Uterus (tissue), 3 donors: ENCODE measurements at regions not wholly inside any gene's neighbourhood (a gene's known extent, or its start where the extent isn't known, plus 50 kb on each side); places are given as distances from the start of the nearest gene placed in this dataset.
"Not testable (repeated sequence)": the region's sequence is repeated elsewhere in the genome, so short reads cannot be mapped to it uniquely, and the experiment has no call there.

Experiments used
- DNase-seq, 2 donors: peaks; one replicate each; pipeline ENCODE4 v3.0.0-alpha.2; 2019 to 2020
- H3K27ac ChIP-seq, 2 donors: fragments of 200-600 bp; sonication (generic); 1 replicate in 1 of 2; 2 replicates in 1 of 2; pipeline ENCODE4 v1.5.1; 2016 to 2018
- H3K27me3 ChIP-seq, 2 donors: fragments of 200-600 bp; sonication (generic); one replicate each; pipeline ENCODE4 v1.5.1; 2018 to 2019; ENCODE audit warnings: control low read depth in 1 of 2
- H3K36me3 ChIP-seq, 2 donors: fragments of 200-600 bp; sonication (generic); one replicate each; pipeline ENCODE4 v1.5.1; 2019; ENCODE audit warnings: control low read depth in 1 of 2
- H3K4me1 ChIP-seq, 2 donors: fragments of 200-600 bp; sonication (generic); one replicate each; pipeline ENCODE4 v1.5.1; 2018 to 2019; ENCODE audit warnings: control low read depth in 1 of 2
- H3K4me3 ChIP-seq, 2 donors: fragments of 200-600 bp; sonication (generic); 1 replicate in 1 of 2; 2 replicates in 1 of 2; pipeline ENCODE4 v1.5.1; 2018 to 2019; ENCODE audit warnings: mild to moderate bottlenecking in 1 of 2
- H3K9me3 ChIP-seq, 2 donors: fragments of 200-600 bp; sonication (generic); one replicate each; pipeline ENCODE4 v1.5.1; 2019; ENCODE audit warnings: control low read depth in 1 of 2
- POLR2A ChIP-seq, 2 donors: fragments of 450-650 bp; IDR thresholded peaks; one replicate each; pipeline ENCODE4 v1.6.1; 2016; ENCODE audit warnings: antibody characterized with exemption in 2 of 2, mild to moderate bottlenecking in 1 of 2, moderate library complexity in 1 of 2
- intact Hi-C: fragments of 100-400 bp; cut with DNase I; formaldehyde crosslinking; loops from one replicate; pipeline ENCODE4 v1.15.1; 2023; ENCODE audit warnings: low total_unique reads
- TF ChIP-seq, protein P1 (sequence below), 4 experiments: fragments of 200-600 bp in 2 of 4; fragments of 450-650 bp in 2 of 4; sonication (generic) in 2 of 4; IDR thresholded peaks; one replicate each; pipeline ENCODE4 v1.5.1; 2016 to 2019; ENCODE audit warnings: antibody characterized with exemption in 4 of 4, mild to moderate bottlenecking in 2 of 4, moderate library complexity in 1 of 4
- donor health status: DM: yes; HTN: yes; CAD: no.

DNA sequence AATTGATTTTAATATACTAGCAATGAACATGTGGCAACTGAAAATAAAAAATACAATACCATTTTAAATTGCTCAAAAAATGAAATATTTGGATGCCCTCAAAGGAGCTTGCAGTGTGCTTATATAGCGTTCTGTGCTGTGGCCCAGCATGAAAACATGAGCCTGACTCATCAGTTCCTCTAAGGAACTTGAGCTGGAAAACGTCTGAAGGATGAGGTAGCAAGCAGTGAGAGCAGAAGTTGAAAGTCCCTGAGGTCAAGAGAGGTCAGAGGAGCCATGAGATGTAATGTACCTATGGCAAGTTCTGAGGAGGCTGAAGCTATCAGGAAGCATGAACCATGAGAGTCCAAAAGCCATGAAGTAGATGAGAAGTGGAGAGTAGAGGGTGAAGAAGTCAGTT is 59.7 kb downstream of the HMGB3 start:
- DNase-seq, result no peak
- Histone ChIP-seq H3K36me3 (no peaks in the 10 kb centered on the region), H3K9me3 (no peaks in the 10 kb centered on the region), H3K27me3 (no peaks in the 10 kb centered on the region), H3K4me3 (no peak overlapping the region), H3K4me1 (no peaks in the 10 kb centered on the region), H3K27ac (no peak overlapping the region)
- intact Hi-C loops, result no loop called here
- TF ChIP-seq, protein P1, sequence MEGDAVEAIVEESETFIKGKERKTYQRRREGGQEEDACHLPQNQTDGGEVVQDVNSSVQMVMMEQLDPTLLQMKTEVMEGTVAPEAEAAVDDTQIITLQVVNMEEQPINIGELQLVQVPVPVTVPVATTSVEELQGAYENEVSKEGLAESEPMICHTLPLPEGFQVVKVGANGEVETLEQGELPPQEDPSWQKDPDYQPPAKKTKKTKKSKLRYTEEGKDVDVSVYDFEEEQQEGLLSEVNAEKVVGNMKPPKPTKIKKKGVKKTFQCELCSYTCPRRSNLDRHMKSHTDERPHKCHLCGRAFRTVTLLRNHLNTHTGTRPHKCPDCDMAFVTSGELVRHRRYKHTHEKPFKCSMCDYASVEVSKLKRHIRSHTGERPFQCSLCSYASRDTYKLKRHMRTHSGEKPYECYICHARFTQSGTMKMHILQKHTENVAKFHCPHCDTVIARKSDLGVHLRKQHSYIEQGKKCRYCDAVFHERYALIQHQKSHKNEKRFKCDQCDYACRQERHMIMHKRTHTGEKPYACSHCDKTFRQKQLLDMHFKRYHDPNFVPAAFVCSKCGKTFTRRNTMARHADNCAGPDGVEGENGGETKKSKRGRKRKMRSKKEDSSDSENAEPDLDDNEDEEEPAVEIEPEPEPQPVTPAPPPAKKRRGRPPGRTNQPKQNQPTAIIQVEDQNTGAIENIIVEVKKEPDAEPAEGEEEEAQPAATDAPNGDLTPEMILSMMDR (IDR thresholded peaks at IDR 0.05), result no peak
- TF ChIP-seq POLR2A (IDR thresholded peaks at IDR 0.05), result no peak

DNA sequence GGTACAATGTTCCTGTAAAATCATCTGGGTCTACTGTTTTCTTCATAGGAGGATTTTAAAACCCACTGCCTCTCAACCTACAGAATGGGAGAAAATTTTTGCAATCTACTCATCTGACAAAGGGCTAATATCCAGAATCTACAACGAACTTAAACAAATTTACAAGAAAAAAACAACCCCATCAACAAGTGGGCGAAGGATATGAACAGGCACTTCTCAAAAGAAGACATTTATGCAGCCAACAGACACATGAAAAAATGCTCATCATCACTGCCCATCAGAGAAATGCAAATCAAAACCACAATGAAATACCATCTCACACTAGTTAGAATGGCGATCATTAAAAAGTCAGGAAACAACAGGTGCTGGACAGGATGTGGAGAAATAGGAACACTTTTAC is 83.2 kb downstream of the HMGB3 start:
- H3K36me3 ChIP-seq, H3K4me1 ChIP-seq, intact Hi-C loops, H3K9me3 ChIP-seq, DNase-seq, H3K4me3 ChIP-seq, H3K27ac ChIP-seq, H3K27me3 ChIP-seq: not testable (repeated sequence)

DNA sequence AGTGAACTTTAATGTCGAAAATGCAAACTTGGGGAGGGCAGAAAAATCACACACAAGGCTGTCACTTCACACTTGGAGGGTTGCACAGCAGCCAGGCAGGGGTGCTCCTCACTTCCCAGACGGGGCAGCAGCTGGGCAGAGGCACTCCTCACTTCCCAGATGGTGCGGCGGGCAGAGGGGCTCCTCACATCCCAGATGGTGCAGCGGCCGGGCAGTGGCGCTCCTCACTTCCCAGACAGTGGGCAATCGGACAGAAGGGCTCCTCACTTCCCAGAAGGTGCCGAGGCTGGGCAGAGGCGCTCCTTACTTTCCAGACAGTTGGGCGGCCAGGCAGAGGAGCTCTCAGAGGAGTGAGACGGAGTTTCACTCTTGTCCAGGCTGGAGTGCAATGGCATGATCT is 90.6 kb downstream of the HMGB3 start:
- Histone ChIP-seq H3K4me1 (no peaks in the 10 kb centered on the region), H3K9me3 (no peaks in the 10 kb centered on the region), H3K4me3 (no peak overlapping the region), H3K36me3 (no peaks in the 10 kb centered on the region), H3K27ac (no peak overlapping the region), H3K27me3 (no peaks in the 10 kb centered on the region)
- TF ChIP-seq, protein P1 (IDR thresholded peaks at IDR 0.05), result no peak
- no peak for TF ChIP-seq POLR2A (IDR thresholded peaks at IDR 0.05)
- no peak for DNase-seq
- intact Hi-C loops, result no loop called here

DNA sequence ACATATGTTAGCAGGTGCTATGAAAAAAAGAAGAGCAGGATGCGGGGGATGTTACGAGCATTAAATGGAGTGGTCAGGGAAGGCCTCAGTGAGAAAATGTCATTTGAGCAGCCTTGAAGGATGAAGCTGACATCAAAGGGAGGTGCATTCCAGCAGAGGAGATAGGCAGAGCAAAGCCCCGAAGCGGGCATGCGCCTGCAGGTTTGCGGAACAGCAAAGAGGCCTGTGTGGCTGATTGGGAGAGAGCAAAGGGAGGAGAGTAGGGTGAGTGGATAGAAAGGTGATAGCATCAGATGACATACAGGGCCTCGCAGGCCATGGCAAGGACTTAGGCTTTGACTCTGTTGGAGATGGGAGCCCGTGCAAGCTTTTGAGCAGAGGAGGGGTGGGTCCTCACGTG is 95.4 kb upstream of the GPR50 start:
- no peaks in the 10 kb centered on the region for H3K27me3 ChIP-seq
- H3K9me3 ChIP-seq, result no peaks in the 10 kb centered on the region
- no peak overlapping the region for H3K27ac ChIP-seq
- no peaks in the 10 kb centered on the region for H3K36me3 ChIP-seq
- intact Hi-C loops, result loop anchor here (2.0 kb wide), 1 partner anchor 310 kb away; no protein-coding TSS in a partner anchor
- no peak for DNase-seq
- no peak overlapping the region for H3K4me3 ChIP-seq
- TF ChIP-seq, protein P1 (IDR thresholded peaks at IDR 0.05), result no peak
- TF ChIP-seq POLR2A (IDR thresholded peaks at IDR 0.05), result no peak
- H3K4me1 ChIP-seq, result no peaks in the 10 kb centered on the region

DNA sequence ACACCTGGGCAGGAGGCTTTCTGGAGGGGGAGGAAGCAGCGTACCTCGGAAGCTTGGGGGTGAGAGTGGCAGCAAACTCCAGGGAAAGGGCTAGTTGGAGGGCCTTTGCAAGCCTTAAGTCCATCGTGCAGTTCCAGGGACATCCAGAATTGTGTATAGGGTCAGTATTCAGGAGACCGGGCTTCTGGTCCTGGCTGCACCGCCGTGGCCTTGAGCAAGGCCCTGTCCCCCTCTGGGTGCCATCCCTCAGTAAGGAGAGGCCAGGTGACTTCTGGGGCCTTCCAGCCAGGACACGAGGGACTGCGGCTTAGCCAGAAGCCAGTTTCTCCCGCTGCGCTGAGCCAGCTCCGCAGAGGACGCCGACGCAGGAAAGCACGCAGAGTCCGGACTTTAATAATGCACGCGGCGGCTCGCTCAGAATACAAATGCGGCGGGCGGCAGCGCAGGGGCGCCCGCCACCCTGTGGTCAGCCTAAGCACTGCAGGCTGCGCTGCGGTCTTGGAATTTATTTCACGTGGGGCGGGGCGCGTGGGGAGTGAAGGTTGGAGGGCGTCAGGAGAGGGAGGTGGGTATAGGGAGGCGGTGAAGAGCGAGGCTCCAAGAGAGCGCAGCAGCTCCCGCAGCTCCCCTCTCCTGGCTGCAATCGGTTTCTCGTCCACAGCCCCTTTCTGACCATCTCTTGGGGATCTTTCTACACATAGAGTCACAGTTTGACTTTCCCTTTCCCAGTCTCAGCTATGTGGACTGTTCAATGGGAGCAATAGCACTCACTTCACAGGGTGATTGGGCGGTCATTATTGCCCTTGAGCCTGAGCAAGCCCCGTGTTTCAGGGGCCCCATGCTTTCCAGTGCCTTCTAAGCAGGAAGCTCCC is 94.1 kb upstream of the GPR50 start:
- intact Hi-C loops, result no loop called here
- H3K4me1 ChIP-seq, result no peaks in the 10 kb centered on the region
- no peaks in the 10 kb centered on the region for H3K9me3 ChIP-seq
- TF ChIP-seq, protein P1 (IDR thresholded peaks at IDR 0.05), result peak; percentile 76 to 88 (median 82)
- no peak for TF ChIP-seq POLR2A (IDR thresholded peaks at IDR 0.05)
- DNase-seq, result peak; percentile 20 to 53
- H3K27ac ChIP-seq, result no peak overlapping the region
- peak overlapping the region in 1 of 2 donors; percentile 12 for H3K4me3 ChIP-seq
- no peaks in the 10 kb centered on the region for H3K36me3 ChIP-seq
- H3K27me3 ChIP-seq, result no peaks in the 10 kb centered on the region
